Breast epithelium (tissue), 3 donors: ENCODE measurements at regions not wholly inside any gene's neighbourhood (a gene's known extent, or its start where the extent isn't known, plus 50 kb on each side); places are given as distances from the start of the nearest gene placed in this dataset.

Source experiments
- POLR2AphosphoS5 ChIP-seq, 3 donors: sonication (generic); formaldehyde crosslinking; IDR thresholded peaks; one replicate each; pipeline ENCODE4 v1.6.1; 2017; ENCODE audit warnings: antibody characterized with exemption in 3 of 3
- TF ChIP-seq, protein P1 (sequence below), 3 donors: fragments of 450-650 bp; IDR thresholded peaks; one replicate each; pipeline ENCODE4 v1.5.1; 2016 to 2017; ENCODE audit warnings: antibody characterized with exemption in 3 of 3, mild to moderate bottlenecking in 3 of 3, moderate library complexity in 3 of 3

DNA sequence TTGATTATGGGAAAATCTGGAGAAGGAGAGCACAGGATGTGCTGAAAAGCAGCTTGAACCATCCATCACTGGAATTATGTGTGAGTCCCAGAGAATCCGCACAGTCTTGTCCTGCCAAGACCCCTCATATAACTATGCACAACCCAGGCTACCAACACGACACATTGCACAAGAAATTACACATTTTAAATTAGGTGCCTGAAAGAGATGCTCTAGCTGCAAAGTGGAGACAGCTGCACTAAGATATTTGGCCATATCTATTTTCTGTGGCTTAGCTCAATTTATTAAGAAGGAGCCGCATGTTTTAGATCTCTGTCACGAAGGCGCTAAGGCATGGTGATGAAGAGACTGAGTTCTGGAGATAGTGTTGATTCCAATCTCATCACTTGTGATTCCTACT lies 1308.4 kb downstream of the CDH8 start:
- TF ChIP-seq, protein P1, sequence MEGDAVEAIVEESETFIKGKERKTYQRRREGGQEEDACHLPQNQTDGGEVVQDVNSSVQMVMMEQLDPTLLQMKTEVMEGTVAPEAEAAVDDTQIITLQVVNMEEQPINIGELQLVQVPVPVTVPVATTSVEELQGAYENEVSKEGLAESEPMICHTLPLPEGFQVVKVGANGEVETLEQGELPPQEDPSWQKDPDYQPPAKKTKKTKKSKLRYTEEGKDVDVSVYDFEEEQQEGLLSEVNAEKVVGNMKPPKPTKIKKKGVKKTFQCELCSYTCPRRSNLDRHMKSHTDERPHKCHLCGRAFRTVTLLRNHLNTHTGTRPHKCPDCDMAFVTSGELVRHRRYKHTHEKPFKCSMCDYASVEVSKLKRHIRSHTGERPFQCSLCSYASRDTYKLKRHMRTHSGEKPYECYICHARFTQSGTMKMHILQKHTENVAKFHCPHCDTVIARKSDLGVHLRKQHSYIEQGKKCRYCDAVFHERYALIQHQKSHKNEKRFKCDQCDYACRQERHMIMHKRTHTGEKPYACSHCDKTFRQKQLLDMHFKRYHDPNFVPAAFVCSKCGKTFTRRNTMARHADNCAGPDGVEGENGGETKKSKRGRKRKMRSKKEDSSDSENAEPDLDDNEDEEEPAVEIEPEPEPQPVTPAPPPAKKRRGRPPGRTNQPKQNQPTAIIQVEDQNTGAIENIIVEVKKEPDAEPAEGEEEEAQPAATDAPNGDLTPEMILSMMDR (IDR thresholded peaks at IDR 0.05): no peak
- no peak for TF ChIP-seq POLR2AphosphoS5 (IDR thresholded peaks at IDR 0.05)
